Fibroblast of pulmonary artery (primary cell): ENCODE measurements at regions not wholly inside any gene's neighbourhood (a gene's known extent, or its start where the extent isn't known, plus 50 kb on each side); places are given as distances from the start of the nearest gene placed in this dataset.

Experiments
- DNase-seq: peaks from one replicate; pipeline ENCODE4 v3.0.0-alpha.2; 2010; ENCODE audit warnings: low read depth
- H3K4me3 ChIP-seq: replicated peaks from 2 replicates; pipeline ENCODE4 v1.5.1; 2011; ENCODE audit warnings: low read depth, mild to moderate bottlenecking, control low read depth, low read length, moderate library complexity
- CTCF ChIP-seq: IDR thresholded peaks from 2 replicates; pipeline ENCODE4 v1.5.1; 2011; ENCODE audit warnings: mild to moderate bottlenecking, control low read depth, low read length, inconsistent platforms; ENCODE audit errors: missing control alignments

GRCh38 chr4:100289946-100290345 lies 99.7 kb upstream of the DDIT4L start:
- no peak for TF ChIP-seq CTCF
- DNase-seq, result peak; percentile 34
- H3K4me3 ChIP-seq, result no peak overlapping the region

DNA sequence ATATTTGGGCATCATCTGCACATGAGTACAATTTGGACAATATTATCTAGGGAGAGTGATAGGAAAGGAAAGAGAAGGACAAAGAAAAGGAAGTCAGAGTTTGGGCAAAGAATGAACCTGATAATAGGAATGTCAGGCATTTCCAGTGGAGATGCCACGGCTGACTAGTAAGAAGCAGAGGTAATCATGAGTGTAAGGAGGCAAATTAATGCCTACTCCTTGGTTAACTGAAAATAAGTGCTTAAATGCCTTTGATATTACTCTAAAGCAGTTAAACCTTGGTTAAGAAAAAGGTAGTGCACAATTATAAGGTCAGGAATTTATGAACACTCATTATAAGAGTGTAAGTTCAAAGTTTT lies 99.2 kb upstream of the DDIT4L start:
- TF ChIP-seq CTCF, result no peak
- H3K4me3 ChIP-seq, result no peak overlapping the region
- peak; percentile 43 for DNase-seq

DNA sequence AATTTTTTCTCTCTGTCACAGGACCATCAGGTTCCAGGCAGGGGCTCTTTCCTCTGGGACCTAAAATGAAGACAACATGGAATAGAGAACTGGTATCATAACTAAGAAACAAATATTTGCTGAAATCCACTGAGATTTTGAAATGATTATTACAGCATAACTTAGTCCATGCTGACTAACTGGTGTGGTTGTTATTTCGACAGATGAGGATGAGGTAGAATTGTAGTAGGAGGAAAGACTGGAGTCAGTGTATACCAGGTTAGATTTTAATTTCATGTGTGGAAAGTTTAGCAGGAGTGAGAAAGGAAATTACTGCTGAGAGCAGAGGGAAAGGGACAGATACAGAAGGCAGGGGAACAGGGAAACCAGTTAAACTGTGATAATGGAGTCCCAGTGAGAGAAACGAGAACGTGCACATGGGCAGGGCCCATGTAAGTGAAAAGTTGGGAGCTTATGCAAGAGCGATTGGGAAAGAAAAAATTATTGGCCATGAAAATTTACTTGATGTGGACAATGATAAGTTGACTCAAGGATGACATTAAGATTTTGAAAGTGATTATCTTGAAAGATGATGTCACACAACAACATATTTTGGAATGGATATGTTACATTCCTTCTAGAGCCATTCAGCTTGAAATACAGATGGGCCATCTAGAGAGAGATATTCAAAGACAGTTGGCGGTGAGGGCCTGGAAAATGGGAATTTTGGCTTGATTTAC lies 98.7 kb upstream of the DDIT4L start:
- DNase-seq, result no peak
- H3K4me3 ChIP-seq, result no peak overlapping the region
- no peak for TF ChIP-seq CTCF

DNA sequence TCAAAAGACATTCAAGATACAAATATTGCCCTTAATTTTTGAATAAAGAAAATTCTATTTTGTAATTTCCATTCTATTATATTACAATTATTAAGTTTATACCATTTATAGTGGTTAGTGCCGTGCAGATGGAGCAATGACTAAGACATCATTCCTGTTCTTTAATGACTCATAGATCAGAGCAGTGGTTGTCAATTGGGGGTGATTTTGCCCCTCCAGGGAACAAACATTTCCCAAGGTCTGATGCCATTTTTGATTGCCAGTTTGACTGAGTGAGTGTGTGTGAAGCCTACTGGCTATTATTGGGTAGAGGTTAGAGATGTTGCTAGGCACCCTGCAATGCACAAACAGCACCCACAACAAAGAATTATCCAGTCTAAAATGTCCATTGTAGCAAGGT lies 97.9 kb upstream of the DDIT4L start:
- H3K4me3 ChIP-seq, result no peak overlapping the region
- peak; percentile 50 for DNase-seq
- TF ChIP-seq CTCF, result no peak

DNA sequence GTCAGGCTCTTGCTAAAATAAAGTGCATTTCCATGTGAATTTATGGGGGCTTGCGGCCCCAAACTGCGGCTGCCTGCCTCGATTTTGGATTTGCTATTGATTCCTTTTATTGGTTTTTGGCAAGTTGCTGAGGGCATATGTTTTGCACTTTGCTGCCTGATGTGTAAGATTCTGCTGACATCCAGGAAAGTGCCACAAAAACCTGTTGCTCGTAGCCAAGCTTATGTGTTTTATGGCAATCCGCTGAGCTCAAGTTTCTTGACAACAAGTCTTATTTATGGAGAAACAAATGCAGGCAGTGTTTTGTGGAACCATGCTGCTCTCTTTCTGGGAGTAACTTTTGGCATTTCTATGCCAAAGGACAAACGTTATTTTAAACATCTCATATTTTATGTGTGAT lies 97.3 kb upstream of the DDIT4L start:
- DNase-seq, result no peak
- H3K4me3 ChIP-seq, result no peak overlapping the region
- no peak for TF ChIP-seq CTCF

DNA sequence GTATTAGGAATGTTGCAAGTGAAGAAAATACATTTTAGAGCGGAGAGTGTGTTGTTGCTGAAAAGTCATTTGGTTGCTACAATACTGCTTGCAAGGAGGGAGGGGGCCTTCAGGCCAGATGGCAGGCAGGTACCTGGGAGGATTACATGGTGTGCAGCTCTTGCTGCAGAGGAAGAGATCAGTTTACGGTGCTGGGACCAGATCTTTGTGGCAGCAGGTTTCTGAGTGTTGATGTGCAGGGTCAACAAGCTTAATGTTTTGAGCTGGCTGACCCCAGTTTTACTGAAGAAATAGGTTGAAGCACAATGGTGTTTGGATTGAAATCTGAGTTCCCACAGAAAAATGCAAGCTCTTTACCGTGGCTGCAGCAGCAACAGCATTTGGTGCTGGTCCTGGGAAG lies 96.4 kb upstream of the DDIT4L start:
- H3K4me3 ChIP-seq, result no peak overlapping the region
- TF ChIP-seq CTCF, result no peak
- no peak for DNase-seq

DNA sequence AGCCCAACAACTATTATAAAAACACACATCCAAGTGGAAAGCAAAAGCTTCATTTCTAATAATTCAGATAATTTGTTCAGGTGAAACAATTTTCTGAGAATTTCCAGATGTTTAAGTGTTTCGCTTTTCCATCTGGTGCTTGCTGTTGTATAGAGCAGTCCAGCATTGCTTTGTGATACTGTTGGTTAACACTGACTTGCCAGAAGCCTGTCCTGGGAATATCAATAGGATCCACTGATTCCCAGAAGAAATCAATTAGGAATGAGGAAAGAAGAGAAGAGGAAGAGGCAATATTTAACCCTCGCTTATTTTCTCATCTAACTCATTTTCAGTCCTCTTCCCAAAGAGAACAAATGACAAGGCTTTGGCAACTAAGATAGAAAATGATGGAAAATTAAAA lies 94.9 kb upstream of the DDIT4L start:
- no peak for TF ChIP-seq CTCF
- H3K4me3 ChIP-seq, result no peak overlapping the region
- DNase-seq, result no peak
